ENCODE measurements at regions not wholly inside any gene's neighbourhood (a gene's known extent, or its start where the extent isn't known, plus 50 kb on each side); places are given as distances from the start of the nearest gene placed in this dataset.

GRCh38 chr14:66129224-66129623, 356.9 kb upstream of the CCDC196 start:
- RAD21 ChIA-PET (ENCODE audit: unreplicated experiment) = no interaction called here
- CTCF ChIA-PET = interaction anchor here (1.2 kb wide), 1 partner anchor 230 kb away, joined by 4 read pairs; no protein-coding TSS in a partner anchor
- intact Hi-C loops (cut with micrococcal nuclease; ENCODE audit: unreplicated experiment) (no loop called here), in situ Hi-C loops (cut with MboI) (no loop called here)
- no peak overlapping the region for H3K9ac ChIP-seq (ENCODE audit: control insufficient read depth, insufficient read depth, low read length)
- no peaks in the 10 kb centered on the region for H3K79me2 ChIP-seq (ENCODE audit: control insufficient read depth, insufficient read depth, low read length)
- POLR2A ChIA-PET = no interaction called here
- H3K27ac ChIP-seq (ENCODE audit: control insufficient read depth, insufficient read depth) = no peak overlapping the region
- BruUV-seq (replicated peaks) = no TSS peak
- WGBS (ENCODE audit: insufficient coverage, insufficient replicate concordance, low lambda C conversion rate, missing lambda C conversion rate) = 14% methylated on average over 2 of the region's 2 CpGs
- H3K27me3 ChIP-seq (replicated peaks in 1 of 2; ENCODE audit: control insufficient read depth in 2 of 2, insufficient read depth in 2 of 2, low read length in 1 of 2) = no peaks in the 10 kb centered on the region; a peak in 1 of 4 replicates
- ATAC-seq (no peak), FAIRE-seq (no peak), DNase-seq (ENCODE audit: low read depth, low spot score) (no peak)
- H2AFZ ChIP-seq (ENCODE audit: control insufficient read depth, low read depth, low read length) = no peak overlapping the region
- no peaks in the 10 kb centered on the region for H3K36me3 ChIP-seq (ENCODE audit: control insufficient read depth in 2 of 2, insufficient read depth in 2 of 2, low read length in 1 of 2)
- no peaks in the 10 kb centered on the region for H3K4me1 ChIP-seq (ENCODE audit: control insufficient read depth, insufficient read depth, low read length)
- no peak overlapping the region for H3K4me2 ChIP-seq (ENCODE audit: control insufficient read depth, insufficient read depth)
- H3K9me3 ChIP-seq (replicated peaks; ENCODE audit: control insufficient read depth, insufficient read depth, low read length) = no peaks in the 10 kb centered on the region
- SMC1A ChIA-PET (ENCODE audit: uncharacterized antibody, unreplicated experiment) = no interaction called here
- TF ChIP-seq RELA (IDR thresholded peaks at IDR 0.05; ENCODE audit: borderline replicate concordance, partially characterized antibody) = no peak
- TF ChIP-seq PAX8 (IDR thresholded peaks at IDR 0.05) = no peak
- no peak for TF ChIP-seq E2F4 (IDR thresholded peaks at IDR 0.05; ENCODE audit: low read depth, low read length)
- TF ChIP-seq ZBTB11 (CRISPR knock-in tag; IDR thresholded peaks at IDR 0.05) = no peak
- no peak for TF ChIP-seq YBX1 (IDR thresholded peaks at IDR 0.05)
- no peak for TF ChIP-seq DPF2 (IDR thresholded peaks at IDR 0.05)
- no peak for TF ChIP-seq ZZZ3 (IDR thresholded peaks at IDR 0.05; ENCODE audit: control insufficient read depth, insufficient read length, low read depth)
- no peak for TF ChIP-seq E4F1 (IDR thresholded peaks at IDR 0.05; ENCODE audit: borderline replicate concordance, partially characterized antibody)
- TF ChIP-seq HCFC1 (IDR thresholded peaks at IDR 0.05; ENCODE audit: low read length) = no peak
- TF ChIP-seq TARDBP (IDR thresholded peaks at IDR 0.05; ENCODE audit: borderline replicate concordance) = no peak
- TF ChIP-seq SKIL (IDR thresholded peaks at IDR 0.05; ENCODE audit: low read depth, poor library complexity, severe bottlenecking) = no peak
- no peak for TF ChIP-seq JUND (IDR thresholded peaks at IDR 0.05; ENCODE audit: low read depth, low read length)
- no peak for TF ChIP-seq TAF1 (IDR thresholded peaks at IDR 0.05; ENCODE audit: borderline replicate concordance, low read depth, low read length)
- no peak for TF ChIP-seq RAD21 (IDR thresholded peaks at IDR 0.05; ENCODE audit: insufficient read depth, low read depth, low read length)
- H4K20me1 ChIP-seq (ENCODE audit: control insufficient read depth, insufficient read depth) = no peaks in the 10 kb centered on the region
- H3K4me3 ChIP-seq = no peak overlapping the region

All from GM12878 (cell line).